Keratinocyte (primary cell): ENCODE measurements at regions not wholly inside any gene's neighbourhood (a gene's known extent, or its start where the extent isn't known, plus 50 kb on each side); places are given as distances from the start of the nearest gene placed in this dataset.

Experiments used
- DNase-seq: peaks from one replicate; pipeline ENCODE4 v3.0.0-alpha.2; 2011; ENCODE audit warnings: low read depth, missing footprints, low spot score
- FAIRE-seq: peaks from 2 replicates; lab custom pipeline; 2011; peaks lifted over from hg19 to GRCh38; lab: Jason Lieb, UNC
- H2AFZ ChIP-seq: 2 replicates; pipeline ENCODE4 v1.6.0; 2012; ENCODE audit warnings: low read length, control low read depth, inconsistent platforms; ENCODE audit not compliant: control insufficient read depth
- H3K27ac ChIP-seq: 2 replicates; pipeline ENCODE4 v1.5.1; 2011; ENCODE audit warnings: low read length; ENCODE audit not compliant: control insufficient read depth, insufficient read depth
- H3K27me3 ChIP-seq: 3 replicates; pipeline ENCODE4 v1.6.0; 2011; ENCODE audit warnings: low read length; ENCODE audit not compliant: control insufficient read depth, insufficient read depth; ENCODE audit errors: extremely low read depth
- H3K36me3 ChIP-seq, 2 experiments: 2 replicates in 1 of 2; 3 replicates in 1 of 2; pipeline ENCODE4 v1.5.1; 2011; ENCODE audit warnings: low read length in 2 of 2, mild to moderate bottlenecking in 1 of 2; ENCODE audit not compliant: control insufficient read depth in 2 of 2, insufficient read depth in 2 of 2; ENCODE audit errors: extremely low read depth in 1 of 2
- H3K4me1 ChIP-seq: 3 replicates; pipeline ENCODE4 v1.5.1; 2011; ENCODE audit warnings: low read length; ENCODE audit not compliant: control insufficient read depth, insufficient read depth; ENCODE audit errors: extremely low read depth
- H3K4me2 ChIP-seq: 3 replicates; pipeline ENCODE4 v1.6.0; 2011; ENCODE audit warnings: low read depth, low read length; ENCODE audit not compliant: control insufficient read depth, insufficient read depth; ENCODE audit errors: extremely low read depth
- H3K4me3 ChIP-seq, 3 experiments: fragments of 200-600 bp in 1 of 3; sonication (generic) in 1 of 3; 2 replicates in 2 of 3; 3 replicates in 1 of 3; pipeline ENCODE4 v1.5.1; 2011 to 2016; ENCODE audit warnings: low read length in 3 of 3, mild to moderate bottlenecking in 3 of 3, control low read depth in 2 of 3, inconsistent platforms in 1 of 3, low read depth in 1 of 3, mixed read lengths in 1 of 3, mixed run types in 1 of 3, moderate library complexity in 1 of 3; ENCODE audit not compliant: control insufficient read depth in 2 of 3, insufficient read depth in 2 of 3; ENCODE audit errors: extremely low read depth in 1 of 3
- H3K79me2 ChIP-seq: 2 replicates; pipeline ENCODE4 v1.6.0; 2012; ENCODE audit warnings: low read length; ENCODE audit not compliant: control insufficient read depth, insufficient read depth
- H3K9ac ChIP-seq: 3 replicates; pipeline ENCODE4 v1.6.0; 2011; ENCODE audit warnings: low read length; ENCODE audit not compliant: control insufficient read depth, insufficient read depth; ENCODE audit errors: extremely low read depth
- H3K9me1 ChIP-seq: 3 replicates; pipeline ENCODE4 v1.6.0; 2011; ENCODE audit warnings: low read length; ENCODE audit not compliant: control insufficient read depth, insufficient read depth; ENCODE audit errors: extremely low read depth
- H3K9me3 ChIP-seq: 2 replicates; pipeline ENCODE4 v1.5.1; 2012; ENCODE audit warnings: low read depth, low read length; ENCODE audit not compliant: control insufficient read depth
- H4K20me1 ChIP-seq: 3 replicates; pipeline ENCODE4 v1.6.0; 2011; ENCODE audit warnings: low read length; ENCODE audit not compliant: control insufficient read depth, insufficient read depth; ENCODE audit errors: extremely low read depth
- EZH2 ChIP-seq: IDR thresholded peaks from one replicate; pipeline ENCODE4 v1.6.1; 2012; ENCODE audit warnings: inconsistent platforms, mild to moderate bottlenecking, low read length, moderate library complexity
- dilution Hi-C: fragments of 300-500 bp; cut with MboI; formaldehyde crosslinking; loops from one replicate; pipeline ENCODE4 v1.7.0; 2020; ENCODE audit warnings: low sequenced_read_pairs; ENCODE audit not compliant: extremely low pct_ligation_motif_present
- TF ChIP-seq, protein P1 (sequence below), 3 experiments: IDR thresholded peaks in 1 of 3; conservative IDR thresholded peaks in 1 of 3; optimal IDR thresholded peaks in 1 of 3; 2 replicates in 2 of 3; 3 replicates in 1 of 3; pipeline versions ENCODE3 to v1.5.1; 2011; ENCODE audit warnings: low read length in 3 of 3, mild to moderate bottlenecking in 3 of 3, moderate library complexity in 2 of 3, control low read depth in 1 of 3, inconsistent platforms in 1 of 3; ENCODE audit not compliant: insufficient read depth in 2 of 3; ENCODE audit errors: extremely low read depth in 1 of 3

DNA sequence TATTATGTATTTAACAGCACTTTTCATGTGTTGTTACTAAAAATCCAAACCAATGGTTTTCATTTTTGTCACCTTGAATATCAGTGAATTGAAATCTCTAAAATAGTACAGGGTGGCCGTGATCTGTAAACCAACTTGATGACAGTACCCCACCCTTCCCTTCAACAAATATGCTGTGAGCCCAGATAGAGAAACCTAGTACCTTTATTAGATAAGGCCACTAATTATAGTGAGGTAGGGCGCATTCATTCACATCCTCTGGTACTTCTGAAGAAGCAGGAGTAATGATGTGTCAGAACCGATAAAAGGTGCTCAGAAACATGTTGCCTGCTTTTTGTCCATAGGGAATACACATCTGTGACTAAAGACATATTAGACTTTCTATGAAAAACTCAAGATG, 409.5 kb downstream of the GJA1 start:
- DNase-seq (no peak), FAIRE-seq (no peak)
- no peak overlapping the region for H3K4me3 ChIP-seq
- no peak overlapping the region for H2AFZ ChIP-seq
- no peak overlapping the region for H3K9ac ChIP-seq
- no peak overlapping the region for H3K27ac ChIP-seq
- TF ChIP-seq, protein P1, sequence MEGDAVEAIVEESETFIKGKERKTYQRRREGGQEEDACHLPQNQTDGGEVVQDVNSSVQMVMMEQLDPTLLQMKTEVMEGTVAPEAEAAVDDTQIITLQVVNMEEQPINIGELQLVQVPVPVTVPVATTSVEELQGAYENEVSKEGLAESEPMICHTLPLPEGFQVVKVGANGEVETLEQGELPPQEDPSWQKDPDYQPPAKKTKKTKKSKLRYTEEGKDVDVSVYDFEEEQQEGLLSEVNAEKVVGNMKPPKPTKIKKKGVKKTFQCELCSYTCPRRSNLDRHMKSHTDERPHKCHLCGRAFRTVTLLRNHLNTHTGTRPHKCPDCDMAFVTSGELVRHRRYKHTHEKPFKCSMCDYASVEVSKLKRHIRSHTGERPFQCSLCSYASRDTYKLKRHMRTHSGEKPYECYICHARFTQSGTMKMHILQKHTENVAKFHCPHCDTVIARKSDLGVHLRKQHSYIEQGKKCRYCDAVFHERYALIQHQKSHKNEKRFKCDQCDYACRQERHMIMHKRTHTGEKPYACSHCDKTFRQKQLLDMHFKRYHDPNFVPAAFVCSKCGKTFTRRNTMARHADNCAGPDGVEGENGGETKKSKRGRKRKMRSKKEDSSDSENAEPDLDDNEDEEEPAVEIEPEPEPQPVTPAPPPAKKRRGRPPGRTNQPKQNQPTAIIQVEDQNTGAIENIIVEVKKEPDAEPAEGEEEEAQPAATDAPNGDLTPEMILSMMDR (optimal IDR thresholded peaks at IDR 0.05 in 1 of 3, IDR thresholded peaks at IDR 0.05 in 1 of 3, conservative IDR thresholded peaks at IDR 0.05 in 1 of 3; ENCODE audit: extremely low read depth in 1 of 3, insufficient read depth in 2 of 3, low read length in 3 of 3): no peak
- TF ChIP-seq EZH2: no peak
- H3K36me3 ChIP-seq: no peaks in the 10 kb centered on the region
- no peak overlapping the region for H3K4me2 ChIP-seq
- no peaks in the 10 kb centered on the region for H3K9me1 ChIP-seq
- H3K9me3 ChIP-seq: no peaks in the 10 kb centered on the region
- no peaks in the 10 kb centered on the region for H3K27me3 ChIP-seq
- dilution Hi-C loops: no loop called here
- H3K79me2 ChIP-seq: no peaks in the 10 kb centered on the region
- no peaks in the 10 kb centered on the region for H4K20me1 ChIP-seq
- no peaks in the 10 kb centered on the region for H3K4me1 ChIP-seq

DNA sequence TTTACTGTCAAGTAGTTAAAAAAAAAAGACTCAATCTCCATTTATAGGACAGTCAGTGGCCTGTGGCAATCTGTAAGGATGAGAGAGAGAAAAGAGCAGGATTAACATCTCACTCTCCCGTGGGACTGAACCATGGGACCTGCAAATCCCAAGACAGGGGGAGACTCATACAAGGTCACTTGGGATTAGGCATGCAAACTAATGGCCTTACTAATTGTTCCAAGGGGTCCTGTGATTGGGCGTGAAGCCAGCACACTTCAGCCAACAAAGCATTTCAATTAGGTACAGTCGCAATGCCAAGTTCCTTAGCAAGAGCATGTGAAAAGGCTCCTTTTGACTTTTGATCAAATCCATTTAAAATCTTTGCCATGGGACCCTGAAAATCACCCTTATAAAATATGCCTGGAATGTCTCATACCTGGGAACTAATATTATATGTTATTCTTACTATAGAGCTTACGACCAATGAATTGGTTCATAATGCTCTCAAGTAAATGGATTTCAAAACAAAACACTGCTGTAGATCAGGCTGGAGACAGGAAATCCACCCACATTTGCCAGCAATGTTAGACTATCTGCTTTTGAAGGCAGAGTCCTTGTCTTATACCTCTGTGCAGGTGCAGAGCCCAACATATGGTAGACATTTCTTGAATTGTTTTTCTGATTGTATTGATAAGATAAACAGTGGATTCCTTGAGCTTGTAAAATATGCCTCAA, 412.5 kb downstream of the GJA1 start:
- H3K4me2 ChIP-seq: no peak overlapping the region
- H2AFZ ChIP-seq: no peak overlapping the region
- H3K9me1 ChIP-seq: no peaks in the 10 kb centered on the region
- H3K4me1 ChIP-seq: no peaks in the 10 kb centered on the region
- no peaks in the 10 kb centered on the region for H3K79me2 ChIP-seq
- dilution Hi-C loops: no loop called here
- H4K20me1 ChIP-seq: no peaks in the 10 kb centered on the region
- TF ChIP-seq, protein P1 (optimal IDR thresholded peaks at IDR 0.05 in 1 of 3, IDR thresholded peaks at IDR 0.05 in 1 of 3, conservative IDR thresholded peaks at IDR 0.05 in 1 of 3; ENCODE audit: extremely low read depth in 1 of 3, insufficient read depth in 2 of 3, low read length in 3 of 3): no peak
- no peak for TF ChIP-seq EZH2
- no peak overlapping the region for H3K27ac ChIP-seq
- H3K4me3 ChIP-seq: no peak overlapping the region
- H3K9ac ChIP-seq: no peak overlapping the region
- no peaks in the 10 kb centered on the region for H3K9me3 ChIP-seq
- no peak for DNase-seq
- H3K36me3 ChIP-seq: no peaks in the 10 kb centered on the region
- FAIRE-seq: no peak
- H3K27me3 ChIP-seq: no peaks in the 10 kb centered on the region
